ENCODE measurements at regions not wholly inside any gene's neighbourhood (a gene's known extent, or its start where the extent isn't known, plus 50 kb on each side); places are given as distances from the start of the nearest gene placed in this dataset.

- TF ChIP-seq CTCF (IDR thresholded peaks at IDR 0.05; ENCODE audit: low read length) (no peak), EZH2 (IDR thresholded peaks at IDR 0.05; ENCODE audit: borderline replicate concordance, low read length) (no peak)
These were observed 138.7 kb downstream of the F11 start for GRCh38 chr4:186404562-186405134.
